Prostate gland (tissue), 2 donors: ENCODE measurements at regions not wholly inside any gene's neighbourhood (a gene's known extent, or its start where the extent isn't known, plus 50 kb on each side); places are given as distances from the start of the nearest gene placed in this dataset.

Experiments
- DNase-seq: peaks from one replicate; pipeline ENCODE4 v3.0.0-alpha.2; 2019; ENCODE audit warnings: low spot score
- H3K27ac ChIP-seq, 2 donors: fragments of 200-600 bp; sonication (generic); 2 replicates each; pipeline ENCODE4 v1.5.1; 2017 to 2019
- H3K27me3 ChIP-seq: fragments of 200-600 bp; sonication (generic); replicated peaks from 2 replicates; pipeline ENCODE4 v1.5.1; 2019; ENCODE audit not compliant: insufficient read depth
- H3K36me3 ChIP-seq, 2 donors: fragments of 200-600 bp; sonication (generic); 1 replicate in 1 of 2; 2 replicates in 1 of 2; pipeline versions ENCODE4 v1.5.1 to v1.8.1; 2017 to 2019
- H3K4me1 ChIP-seq: fragments of 200-600 bp; sonication (generic); replicated peaks from 2 replicates; pipeline ENCODE4 v1.5.1; 2019
- H3K4me3 ChIP-seq, 2 donors: fragments of 200-600 bp; sonication (generic); 2 replicates each; pipeline ENCODE4 v1.5.1; 2017 to 2019
- H3K9me3 ChIP-seq: fragments of 200-600 bp; sonication (generic); 2 replicates; pipeline ENCODE4 v1.5.1; 2017
- POLR2A ChIP-seq: fragments of 450-650 bp; IDR thresholded peaks from one replicate; pipeline ENCODE4 v1.6.1; 2016; ENCODE audit warnings: antibody characterized with exemption, mild to moderate bottlenecking
- POLR2AphosphoS5 ChIP-seq: sonication (generic); formaldehyde crosslinking; IDR thresholded peaks from one replicate; pipeline ENCODE4 v1.6.1; 2017; ENCODE audit warnings: antibody characterized with exemption
- WGBS: methylation state at CpG from one replicate; pipeline ENCODE4 v1.1.5; 2018; 5-methylcytosine and 5-hydroxymethylcytosine counted together
- intact Hi-C: fragments of 100-400 bp; cut with DNase I; formaldehyde crosslinking; loops from one replicate; pipeline ENCODE4 v1.14.2; 2022
- TF ChIP-seq, protein P1 (sequence below), 4 experiments: fragments of 200-600 bp in 2 of 4; fragments of 450-650 bp in 2 of 4; sonication (generic) in 2 of 4; IDR thresholded peaks; 1 replicate in 3 of 4; 2 replicates in 1 of 4; pipeline ENCODE4 v1.5.1; 2016 to 2019; ENCODE audit warnings: antibody characterized with exemption in 4 of 4, mild to moderate bottlenecking in 2 of 4, moderate library complexity in 2 of 4

DNA sequence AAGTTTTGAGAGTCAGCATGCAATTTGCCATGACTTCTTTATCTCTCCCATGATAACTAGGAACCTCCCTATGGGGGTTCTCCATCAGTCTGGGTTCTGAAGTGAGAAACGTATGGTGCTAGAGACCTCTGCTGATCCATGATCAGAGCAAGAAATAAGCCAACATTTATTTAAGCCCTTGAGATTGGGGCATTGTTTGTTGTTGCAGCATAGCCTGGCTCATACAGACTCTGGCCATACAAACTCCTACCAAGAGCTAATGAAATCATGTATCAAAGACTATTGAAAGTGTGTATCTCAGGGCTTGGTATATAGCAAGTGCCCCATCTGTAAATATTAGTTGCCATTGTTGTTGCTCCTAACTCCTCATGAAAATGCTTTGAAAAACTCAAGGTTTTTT, 233.9 kb downstream of the MAF start:
- Histone ChIP-seq H3K36me3 (no peaks in the 10 kb centered on the region), H3K4me1 (no peaks in the 10 kb centered on the region), H3K27ac (no peak overlapping the region), H3K9me3 (no peaks in the 10 kb centered on the region), H3K4me3 (no peak overlapping the region), H3K27me3 (no peaks in the 10 kb centered on the region)
- intact Hi-C loops = no loop called here
- WGBS = 96% methylated on average over 1 of the region's 1 CpG
- DNase-seq = no peak
- TF ChIP-seq POLR2A = no peak
- TF ChIP-seq POLR2AphosphoS5 = no peak
- TF ChIP-seq, protein P1, sequence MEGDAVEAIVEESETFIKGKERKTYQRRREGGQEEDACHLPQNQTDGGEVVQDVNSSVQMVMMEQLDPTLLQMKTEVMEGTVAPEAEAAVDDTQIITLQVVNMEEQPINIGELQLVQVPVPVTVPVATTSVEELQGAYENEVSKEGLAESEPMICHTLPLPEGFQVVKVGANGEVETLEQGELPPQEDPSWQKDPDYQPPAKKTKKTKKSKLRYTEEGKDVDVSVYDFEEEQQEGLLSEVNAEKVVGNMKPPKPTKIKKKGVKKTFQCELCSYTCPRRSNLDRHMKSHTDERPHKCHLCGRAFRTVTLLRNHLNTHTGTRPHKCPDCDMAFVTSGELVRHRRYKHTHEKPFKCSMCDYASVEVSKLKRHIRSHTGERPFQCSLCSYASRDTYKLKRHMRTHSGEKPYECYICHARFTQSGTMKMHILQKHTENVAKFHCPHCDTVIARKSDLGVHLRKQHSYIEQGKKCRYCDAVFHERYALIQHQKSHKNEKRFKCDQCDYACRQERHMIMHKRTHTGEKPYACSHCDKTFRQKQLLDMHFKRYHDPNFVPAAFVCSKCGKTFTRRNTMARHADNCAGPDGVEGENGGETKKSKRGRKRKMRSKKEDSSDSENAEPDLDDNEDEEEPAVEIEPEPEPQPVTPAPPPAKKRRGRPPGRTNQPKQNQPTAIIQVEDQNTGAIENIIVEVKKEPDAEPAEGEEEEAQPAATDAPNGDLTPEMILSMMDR (IDR thresholded peaks at IDR 0.05) = no peak

DNA sequence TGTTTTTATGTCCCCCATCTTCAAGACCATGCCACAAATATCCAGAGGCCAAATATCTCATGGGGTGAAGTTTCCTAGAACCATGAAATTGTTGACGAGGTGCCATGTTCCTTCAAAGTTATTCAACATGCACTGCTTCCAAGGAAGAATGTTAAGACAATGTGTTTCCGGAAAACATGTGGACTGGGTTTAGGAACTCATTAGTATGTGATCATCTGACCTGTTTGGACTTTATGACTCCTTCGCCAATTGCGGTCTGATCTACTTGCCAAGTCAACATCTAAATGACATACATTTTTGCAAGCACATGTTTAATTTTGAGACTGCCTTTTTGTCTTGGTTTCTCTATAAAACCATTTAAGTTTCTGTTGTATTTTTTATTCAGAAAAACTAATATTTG, 234.8 kb downstream of the MAF start:
- no peak for DNase-seq
- 64% methylated on average over 4 of the region's 4 CpGs for WGBS
- Histone ChIP-seq H3K4me3 (no peak overlapping the region), H3K4me1 (no peaks in the 10 kb centered on the region), H3K9me3 (no peaks in the 10 kb centered on the region), H3K36me3 (no peaks in the 10 kb centered on the region), H3K27me3 (no peaks in the 10 kb centered on the region), H3K27ac (no peak overlapping the region)
- TF ChIP-seq POLR2AphosphoS5 (no peak), POLR2A (no peak)
- TF ChIP-seq, protein P1 (IDR thresholded peaks at IDR 0.05) = no peak
- intact Hi-C loops = no loop called here

DNA sequence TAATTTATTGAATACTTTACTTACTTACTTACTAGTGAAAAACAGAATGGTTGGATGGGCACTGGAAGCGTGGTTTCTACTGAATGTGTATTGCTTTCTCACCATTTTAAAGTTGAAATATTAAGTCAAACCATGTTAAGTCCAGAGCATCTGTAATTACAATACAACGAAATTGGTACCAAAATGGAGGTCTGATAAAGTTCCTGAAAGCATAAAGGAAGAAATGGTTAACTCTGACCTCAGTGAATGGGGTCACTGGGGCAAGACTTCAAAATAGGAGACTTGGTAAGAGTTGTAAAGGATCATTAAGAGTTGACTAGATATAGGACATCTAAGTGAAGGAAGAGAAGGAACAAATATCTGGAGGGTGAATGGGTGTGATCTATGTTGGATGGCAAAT, 237.1 kb downstream of the MAF start:
- intact Hi-C loops = no loop called here
- Histone ChIP-seq H3K27ac (no peak overlapping the region), H3K36me3 (no peaks in the 10 kb centered on the region), H3K4me3 (no peak overlapping the region), H3K4me1 (no peaks in the 10 kb centered on the region), H3K9me3 (no peaks in the 10 kb centered on the region), H3K27me3 (no peaks in the 10 kb centered on the region)
- TF ChIP-seq, protein P1 (IDR thresholded peaks at IDR 0.05) = no peak
- TF ChIP-seq POLR2AphosphoS5 (no peak), POLR2A (no peak)
- WGBS = 93% methylated on average over 2 of the region's 2 CpGs
- DNase-seq = no peak

DNA sequence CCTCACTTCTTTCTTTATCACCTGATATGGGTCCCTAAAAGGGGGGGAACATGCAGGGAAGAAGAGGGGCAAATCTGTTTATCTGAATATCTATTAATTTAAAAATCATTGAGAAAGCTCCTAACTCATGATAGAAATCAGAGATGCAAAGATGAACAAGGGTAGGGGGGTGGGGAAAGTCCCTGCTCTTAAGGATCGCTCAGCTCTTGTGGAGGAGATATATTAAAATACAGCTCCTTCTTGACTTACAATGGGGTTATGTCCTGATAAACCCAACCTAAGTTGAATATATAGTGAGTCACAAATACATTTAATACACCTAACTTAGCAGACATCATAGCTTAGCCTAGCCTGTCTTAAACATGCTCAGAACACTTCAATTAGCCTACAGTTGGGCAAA, 237.5 kb downstream of the MAF start:
- H3K27ac ChIP-seq = no peak overlapping the region
- TF ChIP-seq, protein P1 (IDR thresholded peaks at IDR 0.05) = no peak
- TF ChIP-seq POLR2AphosphoS5 = no peak
- no peak for TF ChIP-seq POLR2A
- intact Hi-C loops = no loop called here
- no peaks in the 10 kb centered on the region for H3K9me3 ChIP-seq
- H3K36me3 ChIP-seq = no peaks in the 10 kb centered on the region
- H3K27me3 ChIP-seq = no peaks in the 10 kb centered on the region
- H3K4me3 ChIP-seq = no peak overlapping the region
- no peaks in the 10 kb centered on the region for H3K4me1 ChIP-seq
- DNase-seq = no peak
- 88% methylated on average over 1 of the region's 1 CpG for WGBS

DNA sequence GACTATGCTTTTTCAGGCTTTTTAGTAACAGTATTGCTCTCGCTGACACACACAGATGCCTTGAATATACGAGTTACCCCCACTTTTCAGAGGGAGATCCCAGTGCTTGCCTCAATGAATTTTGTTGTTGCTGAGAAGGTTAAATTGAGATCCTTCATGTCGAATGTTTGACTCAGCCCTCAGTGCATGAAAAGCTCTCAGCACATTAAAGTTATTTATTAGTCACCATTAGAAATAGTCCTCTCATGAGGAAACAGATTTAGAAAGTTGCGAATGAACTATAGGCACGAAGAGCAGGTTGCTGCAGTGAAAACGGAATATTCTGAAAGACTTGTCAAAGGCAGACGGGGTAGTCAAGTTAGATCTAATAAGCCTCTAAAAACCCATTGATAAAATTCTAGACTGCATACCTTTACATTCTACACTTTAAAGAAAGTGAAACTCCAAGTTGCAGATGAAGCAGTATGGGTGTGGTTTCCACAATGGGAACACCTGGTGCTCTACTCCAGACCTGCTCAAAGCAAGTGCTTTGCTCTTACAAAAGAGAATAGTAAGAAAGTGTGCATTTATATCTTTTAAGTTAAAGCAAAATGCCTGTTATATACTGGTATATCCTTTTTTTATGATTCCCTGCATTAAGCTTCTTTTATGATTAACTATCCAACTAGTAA, 238.1 kb downstream of the MAF start:
- no peaks in the 10 kb centered on the region for H3K4me1 ChIP-seq
- no peak for DNase-seq
- intact Hi-C loops = no loop called here
- H3K27ac ChIP-seq = no peak overlapping the region
- WGBS = 87% methylated on average over 7 of the region's 7 CpGs
- no peak overlapping the region for H3K4me3 ChIP-seq
- no peak for TF ChIP-seq POLR2A
- TF ChIP-seq, protein P1 (IDR thresholded peaks at IDR 0.05) = no peak
- TF ChIP-seq POLR2AphosphoS5 = no peak
- no peaks in the 10 kb centered on the region for H3K36me3 ChIP-seq
- H3K27me3 ChIP-seq = no peaks in the 10 kb centered on the region
- no peaks in the 10 kb centered on the region for H3K9me3 ChIP-seq
